Stimulated activated naive CD4-positive, alpha-beta T cell (primary cell): ENCODE measurements at regions not wholly inside any gene's neighbourhood (a gene's known extent, or its start where the extent isn't known, plus 50 kb on each side); places are given as distances from the start of the nearest gene placed in this dataset.
"Not testable (repeated sequence)": the region's sequence is repeated elsewhere in the genome, so short reads cannot be mapped to it uniquely, and the experiment has no call there.

Source experiments
- DNase-seq, 6 experiments: peaks; one replicate each; lab custom pipeline; 2025; lab: John Stamatoyannopoulos, UW

GRCh38 chrX:67288156-67288555 is 255.7 kb upstream of the AR start:
- DNase-seq = no peak

- DNase-seq = no peak
These were observed 254.7 kb upstream of the AR start for GRCh38 chrX:67289055-67289499.

GRCh38 chrX:67290489-67291220 is 253.2 kb upstream of the AR start:
- DNase-seq = no peak

- DNase-seq = no peak
These were observed 247.9 kb upstream of the AR start for GRCh38 chrX:67295924-67296323.

- no peak for DNase-seq
These were observed 247.4 kb upstream of the AR start for GRCh38 chrX:67296395-67296794.

- no peak for DNase-seq
These were observed 226.1 kb upstream of the AR start for GRCh38 chrX:67317725-67318124.

GRCh38 chrX:67328476-67328875 is 215.3 kb upstream of the AR start:
- no peak for DNase-seq

- no peak for DNase-seq
These were observed 209.5 kb upstream of the AR start for GRCh38 chrX:67334323-67334722.

- DNase-seq = no peak
These were observed 205.6 kb upstream of the AR start for GRCh38 chrX:67338262-67338661.

GRCh38 chrX:67342138-67342537 is 201.7 kb upstream of the AR start:
- DNase-seq = no peak

- no peak for DNase-seq
These were observed 197.6 kb upstream of the AR start for GRCh38 chrX:67346225-67346624.

- no peak for DNase-seq
These were observed 197.2 kb upstream of the AR start for GRCh38 chrX:67346667-67347066.

- no peak for DNase-seq
These were observed 196.7 kb upstream of the AR start for GRCh38 chrX:67347145-67347544.

GRCh38 chrX:67351411-67351810 is 192.4 kb upstream of the AR start:
- DNase-seq = peak in 1 of 6 experiments; percentile 4

- no peak for DNase-seq
These were observed 190.0 kb upstream of the AR start for GRCh38 chrX:67353651-67354370.

- not testable (repeated sequence) for DNase-seq
These were observed 182.6 kb upstream of the AR start for GRCh38 chrX:67361267-67361666.

GRCh38 chrX:67384403-67384802 is 159.4 kb upstream of the AR start:
- DNase-seq = no peak

- no peak for DNase-seq
These were observed 135.3 kb upstream of the AR start for GRCh38 chrX:67408423-67409079.

GRCh38 chrX:67415937-67416336 is 127.9 kb upstream of the AR start:
- DNase-seq = no peak

GRCh38 chrX:67426946-67427345 is 116.9 kb upstream of the AR start:
- DNase-seq = no peak

- DNase-seq = no peak
These were observed 108.3 kb upstream of the AR start for GRCh38 chrX:67435536-67435935.

GRCh38 chrX:67436867-67437266 is 107.0 kb upstream of the AR start:
- no peak for DNase-seq

- DNase-seq = no peak
These were observed 106.0 kb upstream of the AR start for GRCh38 chrX:67437821-67438220.
